IPS-20b (cell line): ENCODE measurements at regions not wholly inside any gene's neighbourhood (a gene's known extent, or its start where the extent isn't known, plus 50 kb on each side); places are given as distances from the start of the nearest gene placed in this dataset.

ENCODE experiments used
- H3K27ac ChIP-seq: one replicate; pipeline ENCODE4 v1.5.1; 2013; ENCODE audit warnings: low read length
- H3K27me3 ChIP-seq: 2 replicates; pipeline ENCODE4 v1.6.1; 2013; ENCODE audit warnings: mild to moderate bottlenecking, low read length, inconsistent platforms; ENCODE audit not compliant: insufficient read depth
- H3K36me3 ChIP-seq: 2 replicates; pipeline ENCODE4 v1.6.1; 2013; ENCODE audit warnings: low read depth, mild to moderate bottlenecking, inconsistent platforms, low read length, moderate library complexity; ENCODE audit not compliant: insufficient read depth
- H3K4me1 ChIP-seq: 2 replicates; pipeline ENCODE4 v1.6.1; 2013; ENCODE audit warnings: mild to moderate bottlenecking, control low read depth, inconsistent platforms, low read length, moderate library complexity; ENCODE audit not compliant: insufficient read depth
- H3K4me3 ChIP-seq: 2 replicates; pipeline ENCODE4 v1.5.1; 2013; ENCODE audit warnings: mild to moderate bottlenecking, low read length, inconsistent platforms
- H3K9ac ChIP-seq: 2 replicates; pipeline ENCODE4 v1.6.1; 2013; ENCODE audit warnings: low read depth, mild to moderate bottlenecking, inconsistent platforms, low read length, moderate library complexity
- H3K9me3 ChIP-seq: 2 replicates; pipeline ENCODE4 v1.6.1; 2013; ENCODE audit warnings: mild to moderate bottlenecking, low read depth, low read length, inconsistent platforms; ENCODE audit not compliant: insufficient read depth

DNA sequence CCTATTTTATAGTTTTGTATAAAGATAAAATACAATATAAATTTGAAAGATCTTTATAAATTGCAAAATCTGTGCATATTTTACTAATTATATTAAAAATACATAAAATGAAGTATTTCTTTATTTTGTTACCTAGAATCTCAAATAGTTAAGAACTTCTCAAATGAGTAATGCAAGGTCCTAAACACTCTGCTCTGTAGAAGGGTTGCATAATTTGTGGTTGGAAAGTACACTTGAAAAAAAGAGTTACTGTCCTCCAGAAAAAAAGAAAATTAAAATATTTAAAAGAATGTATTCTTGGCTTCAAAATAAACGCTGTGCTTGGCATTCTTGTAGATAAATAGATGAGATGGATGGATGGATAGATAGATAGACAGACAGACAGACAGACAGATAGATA lies 428.8 kb upstream of the CDH6 start:
- Histone ChIP-seq H3K27me3 (no peaks in the 10 kb centered on the region), H3K36me3 (no peaks in the 10 kb centered on the region), H3K9me3 (no peaks in the 10 kb centered on the region), H3K4me1 (no peaks in the 10 kb centered on the region; the same call in none of the 2 replicates), H3K4me3 (no peak overlapping the region), H3K9ac (no peak overlapping the region), H3K27ac (no peak overlapping the region)

DNA sequence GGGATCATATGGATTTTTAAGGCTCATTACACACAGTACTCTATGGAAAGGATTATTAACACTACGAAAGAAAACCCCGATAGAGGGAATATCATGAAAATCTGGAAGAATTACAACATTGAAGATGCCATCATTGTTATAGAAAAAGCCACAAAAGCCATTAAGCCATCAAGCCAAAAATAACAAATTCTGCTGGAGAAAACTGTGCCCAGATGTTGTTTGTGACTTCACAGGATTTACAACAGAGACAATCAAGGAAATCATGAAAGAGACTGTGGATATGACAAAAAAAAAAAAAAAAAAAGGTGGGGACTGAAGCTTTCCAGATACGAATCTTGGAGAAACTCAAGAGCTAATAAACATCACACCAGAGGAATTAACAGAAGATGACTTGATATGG lies 433.8 kb upstream of the CDH6 start:
- Histone ChIP-seq H3K9ac (no peak overlapping the region), H3K4me3 (no peak overlapping the region), H3K36me3 (no peaks in the 10 kb centered on the region)

DNA sequence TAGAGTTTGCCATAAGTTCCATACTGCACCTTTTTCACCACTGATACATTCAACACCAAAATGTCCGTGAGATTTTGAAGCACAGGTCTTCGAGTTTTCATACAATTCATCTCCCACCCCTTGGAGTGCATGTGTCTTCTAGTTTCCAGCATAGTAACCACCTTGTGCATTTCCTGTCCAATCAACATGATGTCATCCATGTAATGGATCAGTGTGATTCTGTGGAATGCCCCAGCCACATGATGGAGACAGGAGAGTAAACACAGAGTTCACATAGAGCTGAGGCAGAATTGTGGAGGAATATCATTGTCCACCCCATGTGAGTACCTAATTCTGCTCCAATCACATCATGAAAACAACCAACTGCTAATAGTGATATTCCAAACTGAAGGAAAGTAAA lies 441.5 kb upstream of the CDH6 start:
- no peaks in the 10 kb centered on the region for H3K4me1 ChIP-seq

More for the DNA sequence above, 433.8 kb upstream of the CDH6 start:
- no peaks in the 10 kb centered on the region for H3K9me3 ChIP-seq
- no peaks in the 10 kb centered on the region; the same call in 1 of the 2 replicates for H3K4me1 ChIP-seq
- no peak overlapping the region for H3K27ac ChIP-seq
- no peaks in the 10 kb centered on the region for H3K27me3 ChIP-seq

DNA sequence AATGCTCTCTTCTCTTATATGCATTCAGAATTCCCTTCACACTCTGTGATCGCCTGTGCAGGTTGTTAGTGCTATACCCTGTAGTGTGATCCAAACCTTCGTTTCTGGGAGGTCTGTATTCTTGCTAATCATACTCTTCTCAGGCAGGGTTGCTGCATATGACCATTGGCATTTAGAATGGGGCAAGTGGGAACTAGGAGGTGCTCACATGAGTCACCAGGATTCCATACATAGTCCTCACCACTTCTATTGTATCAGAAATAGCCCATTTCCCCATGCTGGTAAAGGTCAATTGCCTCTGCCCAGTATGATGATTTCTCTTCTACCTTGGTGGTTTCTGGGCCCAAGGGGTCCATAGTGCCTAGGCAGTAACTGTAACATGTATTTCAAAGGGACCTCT lies 443.5 kb upstream of the CDH6 start:
- Histone ChIP-seq H3K27me3 (no peaks in the 10 kb centered on the region), H3K27ac (no peak overlapping the region), H3K9me3 (no peaks in the 10 kb centered on the region), H3K4me3 (no peak overlapping the region), H3K9ac (no peak overlapping the region), H3K4me1 (no peaks in the 10 kb centered on the region), H3K36me3 (no peaks in the 10 kb centered on the region)

More for the DNA sequence above, 441.5 kb upstream of the CDH6 start:
- Histone ChIP-seq H3K9me3 (no peaks in the 10 kb centered on the region), H3K27ac (no peak overlapping the region), H3K9ac (no peak overlapping the region), H3K36me3 (no peaks in the 10 kb centered on the region), H3K27me3 (no peaks in the 10 kb centered on the region), H3K4me3 (no peak overlapping the region)

DNA sequence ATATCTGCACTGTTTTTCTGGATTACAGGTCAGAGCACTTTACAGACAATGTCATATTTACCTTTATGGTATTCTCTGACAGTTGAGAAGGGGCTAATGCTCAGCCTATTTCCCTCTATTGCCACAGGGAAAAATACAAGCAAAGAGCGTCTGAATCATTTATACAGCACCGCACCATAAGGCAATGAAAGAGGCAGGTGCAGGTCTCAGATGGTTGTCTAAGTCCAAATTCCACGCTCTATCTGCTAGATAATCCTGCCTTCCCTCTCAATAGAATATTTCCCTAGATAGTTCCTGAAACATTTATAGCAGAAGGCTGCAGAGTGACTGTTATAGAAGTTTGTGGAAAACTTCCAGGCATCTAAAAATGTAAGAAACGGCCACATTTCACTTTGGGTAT lies 446.1 kb upstream of the CDH6 start:
- Histone ChIP-seq H3K27ac (no peak overlapping the region), H3K4me3 (no peak overlapping the region), H3K9ac (no peak overlapping the region), H3K9me3 (no peaks in the 10 kb centered on the region), H3K27me3 (no peaks in the 10 kb centered on the region), H3K4me1 (no peaks in the 10 kb centered on the region), H3K36me3 (no peaks in the 10 kb centered on the region)

DNA sequence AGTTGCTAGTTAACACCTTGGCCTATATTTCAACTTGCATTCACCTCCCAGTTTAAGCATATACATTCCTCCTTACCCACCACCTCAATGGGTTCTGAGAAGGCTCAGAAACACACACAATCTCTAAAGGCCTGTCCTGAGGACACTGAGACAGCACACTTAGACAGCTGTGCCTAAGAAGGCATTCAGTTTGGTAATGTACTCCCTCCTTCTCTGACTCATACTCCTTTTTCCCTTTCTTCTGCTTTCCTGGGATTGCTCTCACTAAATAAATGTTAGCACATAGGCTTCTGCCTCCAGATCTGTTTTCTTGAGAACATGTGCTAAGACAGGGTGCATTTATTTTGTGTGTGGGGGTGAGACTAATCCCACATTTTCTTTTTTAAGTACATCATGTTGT lies 456.8 kb upstream of the CDH6 start:
- Histone ChIP-seq H3K27ac (no peak overlapping the region), H3K36me3 (no peaks in the 10 kb centered on the region), H3K4me3 (no peak overlapping the region), H3K9me3 (no peaks in the 10 kb centered on the region), H3K4me1 (no peaks in the 10 kb centered on the region), H3K9ac (no peak overlapping the region), H3K27me3 (no peaks in the 10 kb centered on the region)

DNA sequence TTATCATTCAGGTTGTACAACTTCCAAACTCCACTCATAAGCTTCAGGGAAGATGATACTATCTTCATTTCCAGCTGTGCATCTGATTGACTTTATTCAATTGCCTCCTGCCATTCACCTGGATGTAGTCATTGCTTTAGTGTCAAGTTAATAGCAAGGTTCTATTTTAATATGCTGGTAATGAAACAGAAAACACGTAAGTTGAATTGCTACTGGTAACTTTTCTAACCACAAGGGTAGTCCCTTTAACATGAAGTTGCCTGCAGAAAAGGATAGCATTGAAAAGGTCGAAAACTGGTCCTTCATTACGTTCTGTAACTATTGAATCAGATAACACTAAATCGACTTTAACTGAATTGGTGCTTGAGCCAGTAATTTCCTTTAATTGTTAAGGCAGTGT lies 459.4 kb upstream of the CDH6 start:
- H3K4me3 ChIP-seq = no peak overlapping the region

DNA sequence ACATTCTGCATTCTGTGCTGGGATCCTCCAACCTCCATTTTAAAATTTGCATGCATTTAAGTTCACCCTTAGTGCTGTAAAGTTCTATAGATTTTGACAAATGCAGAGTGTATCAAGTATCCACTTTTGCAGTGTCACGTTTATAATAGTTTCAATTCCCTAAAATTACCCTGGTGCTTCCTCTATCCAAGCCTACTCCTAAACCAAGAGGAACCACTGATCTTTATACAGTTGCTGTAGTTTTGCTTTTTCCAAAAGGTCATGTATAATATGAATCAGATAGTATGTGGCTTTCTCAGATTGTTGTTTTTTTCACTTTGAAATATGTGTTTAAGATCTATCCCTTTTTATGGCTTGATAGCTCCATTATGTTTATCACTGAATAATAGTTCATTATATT lies 468.4 kb upstream of the CDH6 start:
- H3K9me3 ChIP-seq = no peaks in the 10 kb centered on the region
- H3K27ac ChIP-seq = no peak overlapping the region
- H3K36me3 ChIP-seq = no peaks in the 10 kb centered on the region
- no peak overlapping the region for H3K9ac ChIP-seq
- no peaks in the 10 kb centered on the region for H3K4me1 ChIP-seq
- no peaks in the 10 kb centered on the region for H3K27me3 ChIP-seq
- no peak overlapping the region for H3K4me3 ChIP-seq

More for the DNA sequence above, 459.4 kb upstream of the CDH6 start:
- Histone ChIP-seq H3K36me3 (no peaks in the 10 kb centered on the region), H3K27me3 (no peaks in the 10 kb centered on the region), H3K4me1 (no peaks in the 10 kb centered on the region), H3K9me3 (no peaks in the 10 kb centered on the region), H3K27ac (no peak overlapping the region), H3K9ac (no peak overlapping the region)

DNA sequence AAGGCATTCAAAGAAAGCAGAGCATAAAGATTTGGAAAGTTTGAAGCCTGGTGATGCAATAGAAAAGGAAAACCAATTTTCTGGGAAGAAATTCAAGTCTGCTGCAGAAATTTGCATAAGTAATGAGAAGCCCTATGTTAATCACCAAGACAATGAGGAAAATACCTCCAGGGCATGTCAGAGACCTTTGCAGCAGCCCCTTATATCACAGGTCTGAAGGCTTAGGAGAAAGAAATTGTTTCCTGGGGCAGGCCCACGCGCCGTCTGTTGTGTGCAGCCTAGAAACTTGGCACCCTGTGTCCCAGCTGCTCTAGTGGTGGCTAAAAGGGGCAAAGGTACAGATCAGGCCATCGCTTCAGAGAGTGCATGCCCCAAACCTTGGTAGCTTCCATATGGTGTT lies 495.3 kb upstream of the CDH6 start:
- H3K36me3 ChIP-seq = no peaks in the 10 kb centered on the region
- peaks cover 10% of the 10 kb centered on the region for H3K9me3 ChIP-seq
- H3K9ac ChIP-seq = no peak overlapping the region
- no peaks in the 10 kb centered on the region for H3K27me3 ChIP-seq
- H3K27ac ChIP-seq = no peak overlapping the region
- H3K4me3 ChIP-seq = no peak overlapping the region
- H3K4me1 ChIP-seq = no peaks in the 10 kb centered on the region; the same call in 1 of the 2 replicates

DNA sequence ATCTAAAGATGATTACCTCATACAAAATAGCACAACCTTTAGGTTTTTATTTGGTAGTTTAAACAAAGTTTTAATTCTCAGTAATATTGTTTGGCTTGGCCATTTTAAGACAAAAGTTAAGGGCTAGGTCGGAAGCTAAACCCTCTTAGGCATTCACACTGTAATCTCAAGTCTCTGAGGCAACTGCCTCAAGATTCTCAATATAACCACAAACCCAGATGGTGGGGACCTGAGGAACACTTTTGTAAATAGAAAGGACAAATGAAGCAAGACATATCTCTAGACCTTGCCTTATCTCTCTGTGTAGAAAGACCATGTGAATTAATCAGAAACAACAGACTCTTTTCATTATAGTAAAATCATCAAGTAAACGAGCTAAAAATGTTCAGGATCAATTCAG lies 500.2 kb upstream of the CDH6 start:
- Histone ChIP-seq H3K9ac (no peak overlapping the region), H3K9me3 (no peaks in the 10 kb centered on the region), H3K36me3 (no peaks in the 10 kb centered on the region), H3K4me3 (no peak overlapping the region), H3K27ac (no peak overlapping the region), H3K27me3 (no peaks in the 10 kb centered on the region), H3K4me1 (no peaks in the 10 kb centered on the region)

DNA sequence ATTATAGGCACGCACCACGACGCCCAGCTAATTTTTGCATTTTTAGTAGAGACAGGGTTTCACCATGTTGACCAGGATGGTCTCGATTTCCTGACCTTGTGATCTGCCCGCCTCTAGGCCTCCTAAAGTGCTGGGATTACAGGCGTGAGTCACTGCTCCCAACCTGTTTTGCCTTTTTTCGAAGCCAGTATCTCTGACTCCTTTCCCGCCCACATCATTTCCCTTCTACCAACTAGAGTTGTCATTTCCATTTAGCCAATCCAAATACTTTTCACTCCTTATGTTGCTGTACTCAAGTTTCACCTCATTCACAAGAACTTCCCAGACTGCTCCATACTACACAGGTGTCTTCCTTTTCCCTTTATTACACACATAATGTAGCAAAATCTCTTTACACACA lies 502.6 kb upstream of the CDH6 start:
- Histone ChIP-seq H3K4me1 (no peaks in the 10 kb centered on the region), H3K9me3 (no peaks in the 10 kb centered on the region), H3K4me3 (no peak overlapping the region), H3K9ac (no peak overlapping the region), H3K27ac (no peak overlapping the region), H3K27me3 (no peaks in the 10 kb centered on the region), H3K36me3 (no peaks in the 10 kb centered on the region)

DNA sequence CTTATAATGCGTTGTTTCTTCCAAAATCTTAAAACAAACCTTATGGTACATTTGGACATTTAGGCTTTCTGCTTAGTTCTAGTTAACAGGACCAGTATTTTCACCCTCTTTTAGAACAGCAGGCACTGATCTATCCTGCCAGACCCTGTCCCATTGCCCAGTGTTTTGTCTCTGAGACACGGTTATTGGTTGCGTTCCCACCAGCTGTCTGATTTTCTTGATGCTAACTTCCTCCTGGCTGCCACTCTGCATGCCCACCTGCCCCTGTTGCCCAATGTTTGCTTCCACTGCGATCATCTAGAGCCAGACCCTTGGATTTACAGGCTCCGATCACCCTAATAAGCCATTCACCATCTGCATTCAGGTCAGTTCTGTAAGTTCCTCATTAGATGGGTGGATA lies 506.0 kb upstream of the CDH6 start:
- Histone ChIP-seq H3K27ac (no peak overlapping the region), H3K27me3 (no peaks in the 10 kb centered on the region), H3K4me1 (no peaks in the 10 kb centered on the region), H3K9ac (no peak overlapping the region), H3K4me3 (no peak overlapping the region), H3K36me3 (no peaks in the 10 kb centered on the region), H3K9me3 (no peaks in the 10 kb centered on the region)

DNA sequence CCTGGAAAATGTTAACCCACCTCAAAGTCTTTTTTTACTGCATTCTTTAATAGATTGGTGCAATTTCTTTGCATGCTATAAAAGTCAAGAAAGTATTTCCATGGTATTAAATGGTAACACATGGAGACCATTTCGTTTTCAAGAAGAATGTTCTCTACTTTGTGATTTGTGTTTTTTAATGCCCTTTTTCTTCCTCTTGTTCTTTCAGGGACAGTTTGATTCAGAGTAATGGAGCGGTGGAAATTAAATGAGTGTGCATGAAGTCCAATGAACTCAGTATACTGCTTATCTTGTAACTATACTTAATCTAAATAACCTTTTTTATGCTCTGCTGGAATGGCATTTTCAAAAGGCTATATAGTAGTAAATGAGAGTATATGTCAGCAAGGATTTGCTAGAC lies 507.0 kb upstream of the CDH6 start:
- no peaks in the 10 kb centered on the region for H3K9me3 ChIP-seq
- H3K27ac ChIP-seq = no peak overlapping the region
- H3K4me3 ChIP-seq = no peak overlapping the region
- no peak overlapping the region for H3K9ac ChIP-seq
- H3K27me3 ChIP-seq = no peaks in the 10 kb centered on the region
- H3K36me3 ChIP-seq = no peaks in the 10 kb centered on the region
- H3K4me1 ChIP-seq = no peaks in the 10 kb centered on the region
